H4 (cell line): ENCODE measurements at regions not wholly inside any gene's neighbourhood (a gene's known extent, or its start where the extent isn't known, plus 50 kb on each side); places are given as distances from the start of the nearest gene placed in this dataset.
"Not testable (repeated sequence)": the region's sequence is repeated elsewhere in the genome, so short reads cannot be mapped to it uniquely, and the experiment has no call there.

ENCODE experiments used
- DNase-seq: peaks from one replicate; pipeline ENCODE4 v3.0.0-alpha.2; 2015; ENCODE audit warnings: low spot score

GRCh38 chr1:82778612-82779011 lies 977.9 kb downstream of the ADGRL2 start:
- DNase-seq, result peak; percentile 22

GRCh38 chr1:82777240-82777639 lies 976.5 kb downstream of the ADGRL2 start:
- DNase-seq, result no peak

GRCh38 chr1:82776730-82777129 lies 976.0 kb downstream of the ADGRL2 start:
- DNase-seq, result not testable (repeated sequence)

- DNase-seq, result peak; percentile 22
Measured at GRCh38 chr1:82775406-82776000, 974.8 kb downstream of the ADGRL2 start.

GRCh38 chr1:82762829-82763532 lies 962.2 kb downstream of the ADGRL2 start:
- DNase-seq, result no peak

GRCh38 chr1:82759035-82759434 lies 958.3 kb downstream of the ADGRL2 start:
- DNase-seq, result no peak

GRCh38 chr1:82755671-82756070 lies 954.9 kb downstream of the ADGRL2 start:
- DNase-seq, result no peak

GRCh38 chr1:82755191-82755590 lies 954.5 kb downstream of the ADGRL2 start:
- no peak for DNase-seq

- no peak for DNase-seq
Measured at GRCh38 chr1:82752046-82752445, 951.3 kb downstream of the ADGRL2 start.

GRCh38 chr1:82733645-82734044 lies 932.9 kb downstream of the ADGRL2 start:
- DNase-seq, result no peak

GRCh38 chr1:82731216-82731615 lies 930.5 kb downstream of the ADGRL2 start:
- DNase-seq, result no peak

- no peak for DNase-seq
Measured at GRCh38 chr1:82728206-82728605, 927.5 kb downstream of the ADGRL2 start.

GRCh38 chr1:82724246-82724645 lies 923.5 kb downstream of the ADGRL2 start:
- no peak for DNase-seq

GRCh38 chr1:82722608-82723007 lies 921.9 kb downstream of the ADGRL2 start:
- DNase-seq, result no peak

- DNase-seq, result no peak
Measured at GRCh38 chr1:82721702-82722101, 921.0 kb downstream of the ADGRL2 start.

- no peak for DNase-seq
Measured at GRCh38 chr1:82718719-82719419, 918.1 kb downstream of the ADGRL2 start.

- DNase-seq, result no peak
Measured at GRCh38 chr1:82710091-82710490, 909.4 kb downstream of the ADGRL2 start.

- DNase-seq, result no peak
Measured at GRCh38 chr1:82707681-82708080, 906.9 kb downstream of the ADGRL2 start.

- DNase-seq, result no peak
Measured at GRCh38 chr1:82706741-82707140, 906.0 kb downstream of the ADGRL2 start.

GRCh38 chr1:82704966-82705365 lies 904.2 kb downstream of the ADGRL2 start:
- no peak for DNase-seq

GRCh38 chr1:82704393-82704792 lies 903.7 kb downstream of the ADGRL2 start:
- DNase-seq, result no peak

GRCh38 chr1:82703951-82704350 lies 903.2 kb downstream of the ADGRL2 start:
- no peak for DNase-seq

- DNase-seq, result no peak
Measured at GRCh38 chr1:82700476-82700875, 899.7 kb downstream of the ADGRL2 start.
